Transverse colon (tissue), 3 donors: ENCODE measurements at regions not wholly inside any gene's neighbourhood (a gene's known extent, or its start where the extent isn't known, plus 50 kb on each side); places are given as distances from the start of the nearest gene placed in this dataset.

ENCODE experiments used
- EP300 ChIP-seq: sonication (generic); formaldehyde crosslinking; IDR thresholded peaks from one replicate; pipeline ENCODE4 v1.6.1; 2017; ENCODE audit warnings: antibody characterized with exemption, low read depth
- POLR2A ChIP-seq: fragments of 450-650 bp; IDR thresholded peaks from one replicate; pipeline ENCODE4 v1.6.1; 2016; ENCODE audit warnings: antibody characterized with exemption, mild to moderate bottlenecking, moderate library complexity
- TF ChIP-seq, protein P1 (sequence below), 5 experiments: fragments of 200-600 bp in 3 of 5; fragments of 450-650 bp in 2 of 5; sonication (generic) in 3 of 5; IDR thresholded peaks; 1 replicate in 2 of 5; 2 replicates in 3 of 5; pipeline ENCODE4 v1.5.1; 2016 to 2017; ENCODE audit warnings: antibody characterized with exemption in 5 of 5, inconsistent platforms in 3 of 5, mild to moderate bottlenecking in 2 of 5, moderate library complexity in 1 of 5

GRCh38 chr12:98297538-98297937 lies 217.9 kb upstream of the TMPO start:
- TF ChIP-seq, protein P1, sequence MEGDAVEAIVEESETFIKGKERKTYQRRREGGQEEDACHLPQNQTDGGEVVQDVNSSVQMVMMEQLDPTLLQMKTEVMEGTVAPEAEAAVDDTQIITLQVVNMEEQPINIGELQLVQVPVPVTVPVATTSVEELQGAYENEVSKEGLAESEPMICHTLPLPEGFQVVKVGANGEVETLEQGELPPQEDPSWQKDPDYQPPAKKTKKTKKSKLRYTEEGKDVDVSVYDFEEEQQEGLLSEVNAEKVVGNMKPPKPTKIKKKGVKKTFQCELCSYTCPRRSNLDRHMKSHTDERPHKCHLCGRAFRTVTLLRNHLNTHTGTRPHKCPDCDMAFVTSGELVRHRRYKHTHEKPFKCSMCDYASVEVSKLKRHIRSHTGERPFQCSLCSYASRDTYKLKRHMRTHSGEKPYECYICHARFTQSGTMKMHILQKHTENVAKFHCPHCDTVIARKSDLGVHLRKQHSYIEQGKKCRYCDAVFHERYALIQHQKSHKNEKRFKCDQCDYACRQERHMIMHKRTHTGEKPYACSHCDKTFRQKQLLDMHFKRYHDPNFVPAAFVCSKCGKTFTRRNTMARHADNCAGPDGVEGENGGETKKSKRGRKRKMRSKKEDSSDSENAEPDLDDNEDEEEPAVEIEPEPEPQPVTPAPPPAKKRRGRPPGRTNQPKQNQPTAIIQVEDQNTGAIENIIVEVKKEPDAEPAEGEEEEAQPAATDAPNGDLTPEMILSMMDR (IDR thresholded peaks at IDR 0.05): no peak
- TF ChIP-seq POLR2A (no peak), EP300 (no peak)
